ENCODE measurements at regions not wholly inside any gene's neighbourhood (a gene's known extent, or its start where the extent isn't known, plus 50 kb on each side); places are given as distances from the start of the nearest gene placed in this dataset.

GRCh38 chr13:109602356-109602755 is 184.0 kb downstream of the IRS2 start:
- ATAC-seq (no peak), DNase-seq (no peak)
- intact Hi-C loops (cut with micrococcal nuclease): no loop called here
- Histone ChIP-seq H4K20me1 (ENCODE audit: low read length) (no peaks in the 10 kb centered on the region), H3K9ac (ENCODE audit: low read length) (no peak overlapping the region), H2AFZ (ENCODE audit: low read length) (no peak overlapping the region), H3K4me1 (ENCODE audit: insufficient read depth, low read length) (no peaks in the 10 kb centered on the region), H3K4me3 (ENCODE audit: low read length) (no peak overlapping the region), H3K79me2 (ENCODE audit: low read length) (no peaks in the 10 kb centered on the region), H3F3A (ENCODE audit: low read length, unreplicated experiment) (no peaks in the 10 kb centered on the region), H3K36me3 (ENCODE audit: low read depth, low read length) (no peaks in the 10 kb centered on the region), H3K9me2 (replicated peaks; ENCODE audit: low read length) (no peaks in the 10 kb centered on the region), H3K27me3 (ENCODE audit: low read length) (no peaks in the 10 kb centered on the region), H3K9me3 (ENCODE audit: low read length) (no peaks in the 10 kb centered on the region), H3K27ac (ENCODE audit: low read length) (no peak overlapping the region), H3K4me2 (ENCODE audit: low read length) (no peak overlapping the region)
- CTCF ChIA-PET: no interaction called here
- TF ChIP-seq EZH2 (IDR thresholded peaks at IDR 0.05; ENCODE audit: low read length, unreplicated experiment) (no peak), CTCF (conservative IDR thresholded peaks at IDR 0.05; ENCODE audit: low read depth, low read length) (no peak), EZH2phosphoT487 (IDR thresholded peaks at IDR 0.05; ENCODE audit: borderline replicate concordance, low read length) (no peak)
- POLR2A ChIA-PET (ENCODE audit: unreplicated experiment): no interaction called here
- no TSS peak for BruUV-seq (replicated peaks)

DNA sequence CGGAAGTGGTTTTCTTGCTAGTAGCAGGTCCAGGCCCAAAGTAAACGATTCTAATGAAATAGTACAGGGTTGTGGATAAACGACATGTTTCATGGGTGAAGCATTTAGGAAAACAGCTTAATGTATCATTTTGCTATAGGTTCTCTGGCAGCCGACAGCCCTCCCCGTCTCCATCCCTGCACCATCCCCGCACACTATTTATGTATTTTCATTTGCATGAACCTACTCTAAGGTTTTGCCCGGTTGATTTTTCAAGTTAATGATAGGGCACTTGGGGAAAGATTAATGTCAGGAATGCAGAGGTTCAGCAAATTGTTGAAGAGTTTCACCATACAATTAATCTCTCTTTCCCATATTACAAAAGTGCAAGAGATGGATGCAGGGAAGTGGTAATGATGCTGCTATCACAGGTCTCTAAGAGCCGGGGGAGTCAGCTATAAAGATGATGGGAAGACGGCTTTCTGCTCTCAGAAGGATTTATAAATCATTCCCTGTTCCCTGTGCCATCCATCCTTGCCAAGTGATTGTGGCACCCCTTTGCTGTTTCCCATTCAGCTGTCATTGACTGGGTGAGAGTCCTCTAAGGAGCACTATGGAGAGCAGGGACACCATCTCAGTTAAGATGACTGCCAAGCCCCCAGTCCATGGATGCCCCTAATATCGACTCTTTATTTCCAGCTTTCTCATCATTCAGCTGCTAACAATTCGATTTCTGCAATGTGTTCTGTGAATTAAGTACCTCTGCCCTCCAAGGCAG is 186.3 kb downstream of the IRS2 start:
- Histone ChIP-seq H3K36me3 (ENCODE audit: low read depth, low read length) (no peaks in the 10 kb centered on the region), H3K27me3 (ENCODE audit: low read length) (no peaks in the 10 kb centered on the region), H4K20me1 (ENCODE audit: low read length) (no peaks in the 10 kb centered on the region), H3K9me3 (ENCODE audit: low read length) (no peaks in the 10 kb centered on the region), H3F3A (ENCODE audit: low read length, unreplicated experiment) (no peaks in the 10 kb centered on the region), H3K4me2 (ENCODE audit: low read length) (no peak overlapping the region), H3K27ac (ENCODE audit: low read length) (no peak overlapping the region), H3K4me1 (ENCODE audit: insufficient read depth, low read length) (no peaks in the 10 kb centered on the region), H3K9ac (ENCODE audit: low read length) (no peak overlapping the region), H2AFZ (ENCODE audit: low read length) (no peak overlapping the region), H3K4me3 (ENCODE audit: low read length) (no peak overlapping the region), H3K79me2 (ENCODE audit: low read length) (no peaks in the 10 kb centered on the region), H3K9me2 (replicated peaks; ENCODE audit: low read length) (no peaks in the 10 kb centered on the region)
- ChIA-PET POLR2A (ENCODE audit: unreplicated experiment) (no interaction called here), CTCF (no interaction called here)
- intact Hi-C loops (cut with micrococcal nuclease): no loop called here
- no peak for TF ChIP-seq EZH2 (IDR thresholded peaks at IDR 0.05; ENCODE audit: low read length, unreplicated experiment)
- TF ChIP-seq EZH2phosphoT487 (IDR thresholded peaks at IDR 0.05; ENCODE audit: borderline replicate concordance, low read length): no peak
- TF ChIP-seq CTCF (conservative IDR thresholded peaks at IDR 0.05; ENCODE audit: low read depth, low read length): no peak
- no peak for DNase-seq
- no TSS peak for BruUV-seq (replicated peaks)
- ATAC-seq: no peak

DNA sequence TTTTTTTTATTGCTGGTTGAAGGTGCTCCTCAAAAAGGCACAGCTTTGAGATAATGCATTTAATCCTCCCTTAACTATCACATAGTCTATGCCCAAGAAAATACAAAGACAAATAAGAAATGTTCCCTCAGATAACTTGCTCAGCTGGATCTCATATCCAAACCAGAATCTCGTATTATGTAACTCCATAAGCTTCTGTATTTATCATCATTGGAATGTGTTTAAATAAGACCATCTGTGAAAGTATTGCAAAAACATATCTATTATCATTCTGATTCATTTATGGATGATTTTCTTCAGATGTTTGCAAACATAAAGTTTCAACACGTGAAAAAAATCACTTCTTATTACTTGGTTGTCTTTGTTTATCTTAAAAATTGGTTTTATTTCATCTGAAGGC is 190.9 kb downstream of the IRS2 start:
- Histone ChIP-seq H3K27me3 (ENCODE audit: low read length) (no peaks in the 10 kb centered on the region), H3K4me3 (ENCODE audit: low read length) (no peak overlapping the region), H2AFZ (ENCODE audit: low read length) (no peak overlapping the region), H3K9me2 (replicated peaks; ENCODE audit: low read length) (no peaks in the 10 kb centered on the region), H3K4me1 (ENCODE audit: insufficient read depth, low read length) (no peaks in the 10 kb centered on the region), H3F3A (ENCODE audit: low read length, unreplicated experiment) (no peaks in the 10 kb centered on the region), H3K9me3 (ENCODE audit: low read length) (no peaks in the 10 kb centered on the region), H3K27ac (ENCODE audit: low read length) (no peak overlapping the region), H3K36me3 (ENCODE audit: low read depth, low read length) (no peaks in the 10 kb centered on the region), H3K4me2 (ENCODE audit: low read length) (no peak overlapping the region), H3K9ac (ENCODE audit: low read length) (no peak overlapping the region), H3K79me2 (ENCODE audit: low read length) (no peaks in the 10 kb centered on the region), H4K20me1 (ENCODE audit: low read length) (no peaks in the 10 kb centered on the region)
- CTCF ChIA-PET: no interaction called here
- BruUV-seq (replicated peaks): no TSS peak
- ATAC-seq: no peak
- TF ChIP-seq EZH2 (IDR thresholded peaks at IDR 0.05; ENCODE audit: low read length, unreplicated experiment) (no peak), CTCF (conservative IDR thresholded peaks at IDR 0.05; ENCODE audit: low read depth, low read length) (no peak), EZH2phosphoT487 (IDR thresholded peaks at IDR 0.05; ENCODE audit: borderline replicate concordance, low read length) (no peak)
- DNase-seq: no peak
- intact Hi-C loops (cut with micrococcal nuclease): no loop called here
- POLR2A ChIA-PET (ENCODE audit: unreplicated experiment): no interaction called here

Measured in PC-3 (cell line).